Panc1 (cell line): ENCODE measurements at regions not wholly inside any gene's neighbourhood (a gene's known extent, or its start where the extent isn't known, plus 50 kb on each side); places are given as distances from the start of the nearest gene placed in this dataset.

Source experiments
- POLR2AphosphoS5 ChIP-seq: IDR thresholded peaks from 2 replicates; pipeline ENCODE4 v1.6.1; 2012; ENCODE audit warnings: mild to moderate bottlenecking, low read depth, low read length, moderate library complexity
- SIN3A ChIP-seq: IDR thresholded peaks from 2 replicates; pipeline ENCODE4 v1.6.1; 2012; ENCODE audit warnings: low read depth, mild to moderate bottlenecking, low read length, moderate library complexity, borderline replicate concordance; ENCODE audit not compliant: insufficient read depth
- TCF7L2 ChIP-seq: IDR thresholded peaks from 2 replicates; pipeline ENCODE4 v1.6.1; 2011; ENCODE audit warnings: mild to moderate bottlenecking, low read depth, low read length, inconsistent platforms
- TF ChIP-seq, protein P1 (sequence below): fragments of 450-650 bp; IDR thresholded peaks from 2 replicates; pipeline ENCODE4 v1.5.1; 2017; ENCODE audit warnings: mild to moderate bottlenecking
- TF ChIP-seq, protein P2 (sequence below), 2 experiments: IDR thresholded peaks; 2 replicates each; pipeline ENCODE4 v1.6.1; 2011 to 2012; ENCODE audit warnings: low read depth in 2 of 2, control low read depth in 1 of 2, low read length in 1 of 2, mild to moderate bottlenecking in 1 of 2, moderate library complexity in 1 of 2; ENCODE audit not compliant: insufficient read depth in 1 of 2

DNA sequence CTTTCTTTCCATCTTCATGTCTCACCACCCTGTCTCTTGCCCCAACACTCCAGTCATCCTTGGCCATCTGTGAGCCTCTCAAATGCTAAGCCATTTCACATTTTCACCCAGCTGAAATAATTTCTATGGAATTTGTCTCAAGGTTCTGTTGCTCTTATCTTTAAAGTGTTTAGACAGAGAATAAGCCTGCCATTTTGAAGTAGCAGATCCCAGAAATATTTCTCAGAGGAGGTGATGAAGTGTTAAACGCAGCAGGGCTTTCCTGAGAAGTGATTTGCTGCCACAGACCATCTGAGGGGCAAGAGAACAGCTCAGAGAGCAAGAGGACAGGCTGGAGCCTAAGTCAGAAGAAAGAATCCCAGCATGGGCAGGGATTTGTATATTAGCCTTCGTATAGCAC, 71.6 kb upstream of the CLMN start:
- TF ChIP-seq, protein P1, sequence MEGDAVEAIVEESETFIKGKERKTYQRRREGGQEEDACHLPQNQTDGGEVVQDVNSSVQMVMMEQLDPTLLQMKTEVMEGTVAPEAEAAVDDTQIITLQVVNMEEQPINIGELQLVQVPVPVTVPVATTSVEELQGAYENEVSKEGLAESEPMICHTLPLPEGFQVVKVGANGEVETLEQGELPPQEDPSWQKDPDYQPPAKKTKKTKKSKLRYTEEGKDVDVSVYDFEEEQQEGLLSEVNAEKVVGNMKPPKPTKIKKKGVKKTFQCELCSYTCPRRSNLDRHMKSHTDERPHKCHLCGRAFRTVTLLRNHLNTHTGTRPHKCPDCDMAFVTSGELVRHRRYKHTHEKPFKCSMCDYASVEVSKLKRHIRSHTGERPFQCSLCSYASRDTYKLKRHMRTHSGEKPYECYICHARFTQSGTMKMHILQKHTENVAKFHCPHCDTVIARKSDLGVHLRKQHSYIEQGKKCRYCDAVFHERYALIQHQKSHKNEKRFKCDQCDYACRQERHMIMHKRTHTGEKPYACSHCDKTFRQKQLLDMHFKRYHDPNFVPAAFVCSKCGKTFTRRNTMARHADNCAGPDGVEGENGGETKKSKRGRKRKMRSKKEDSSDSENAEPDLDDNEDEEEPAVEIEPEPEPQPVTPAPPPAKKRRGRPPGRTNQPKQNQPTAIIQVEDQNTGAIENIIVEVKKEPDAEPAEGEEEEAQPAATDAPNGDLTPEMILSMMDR: no peak
- no peak for TF ChIP-seq SIN3A
- TF ChIP-seq, protein P2, sequence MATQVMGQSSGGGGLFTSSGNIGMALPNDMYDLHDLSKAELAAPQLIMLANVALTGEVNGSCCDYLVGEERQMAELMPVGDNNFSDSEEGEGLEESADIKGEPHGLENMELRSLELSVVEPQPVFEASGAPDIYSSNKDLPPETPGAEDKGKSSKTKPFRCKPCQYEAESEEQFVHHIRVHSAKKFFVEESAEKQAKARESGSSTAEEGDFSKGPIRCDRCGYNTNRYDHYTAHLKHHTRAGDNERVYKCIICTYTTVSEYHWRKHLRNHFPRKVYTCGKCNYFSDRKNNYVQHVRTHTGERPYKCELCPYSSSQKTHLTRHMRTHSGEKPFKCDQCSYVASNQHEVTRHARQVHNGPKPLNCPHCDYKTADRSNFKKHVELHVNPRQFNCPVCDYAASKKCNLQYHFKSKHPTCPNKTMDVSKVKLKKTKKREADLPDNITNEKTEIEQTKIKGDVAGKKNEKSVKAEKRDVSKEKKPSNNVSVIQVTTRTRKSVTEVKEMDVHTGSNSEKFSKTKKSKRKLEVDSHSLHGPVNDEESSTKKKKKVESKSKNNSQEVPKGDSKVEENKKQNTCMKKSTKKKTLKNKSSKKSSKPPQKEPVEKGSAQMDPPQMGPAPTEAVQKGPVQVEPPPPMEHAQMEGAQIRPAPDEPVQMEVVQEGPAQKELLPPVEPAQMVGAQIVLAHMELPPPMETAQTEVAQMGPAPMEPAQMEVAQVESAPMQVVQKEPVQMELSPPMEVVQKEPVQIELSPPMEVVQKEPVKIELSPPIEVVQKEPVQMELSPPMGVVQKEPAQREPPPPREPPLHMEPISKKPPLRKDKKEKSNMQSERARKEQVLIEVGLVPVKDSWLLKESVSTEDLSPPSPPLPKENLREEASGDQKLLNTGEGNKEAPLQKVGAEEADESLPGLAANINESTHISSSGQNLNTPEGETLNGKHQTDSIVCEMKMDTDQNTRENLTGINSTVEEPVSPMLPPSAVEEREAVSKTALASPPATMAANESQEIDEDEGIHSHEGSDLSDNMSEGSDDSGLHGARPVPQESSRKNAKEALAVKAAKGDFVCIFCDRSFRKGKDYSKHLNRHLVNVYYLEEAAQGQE (IDR thresholded peaks at IDR 0.05; ENCODE audit: insufficient read depth in 1 of 2, low read depth in 2 of 2, low read length in 1 of 2): no peak
- no peak for TF ChIP-seq POLR2AphosphoS5
- no peak for TF ChIP-seq TCF7L2
